Vagina (tissue), 2 donors: ENCODE measurements at regions not wholly inside any gene's neighbourhood (a gene's known extent, or its start where the extent isn't known, plus 50 kb on each side); places are given as distances from the start of the nearest gene placed in this dataset.

Experiments used
- DNase-seq, 2 donors: peaks; one replicate each; pipeline ENCODE4 v3.0.0-alpha.2; 2017; ENCODE audit errors: extremely low spot score in 2 of 2
- H3K27ac ChIP-seq: fragments of 200-600 bp; sonication (generic); one replicate; pipeline ENCODE4 v1.5.1; 2019
- H3K27me3 ChIP-seq: fragments of 200-600 bp; sonication (generic); one replicate; pipeline ENCODE4 v1.5.1; 2019
- H3K36me3 ChIP-seq, 2 donors: fragments of 200-600 bp; sonication (generic); one replicate each; pipeline ENCODE4 v1.5.1; 2017 to 2019
- H3K4me1 ChIP-seq: fragments of 200-600 bp; sonication (generic); one replicate; pipeline ENCODE4 v1.5.1; 2019
- H3K4me3 ChIP-seq, 2 donors: fragments of 200-600 bp; sonication (generic); 1 replicate in 1 of 2; 2 replicates in 1 of 2; pipeline ENCODE4 v1.5.1; 2016 to 2019
- H3K9me3 ChIP-seq: fragments of 200-600 bp; sonication (generic); one replicate; pipeline ENCODE4 v1.5.1; 2019
- POLR2A ChIP-seq, 2 donors: fragments of 450-650 bp; IDR thresholded peaks; one replicate each; pipeline ENCODE4 v1.6.1; 2017; ENCODE audit warnings: antibody characterized with exemption in 2 of 2, mild to moderate bottlenecking in 2 of 2, moderate library complexity in 2 of 2
- POLR2AphosphoS5 ChIP-seq, 2 donors: sonication (generic); formaldehyde crosslinking; IDR thresholded peaks; one replicate each; pipeline ENCODE4 v1.9.0; 2017; ENCODE audit warnings: antibody characterized with exemption in 2 of 2, mild to moderate bottlenecking in 2 of 2, low read depth in 1 of 2; ENCODE audit not compliant: insufficient read depth in 1 of 2
- intact Hi-C: fragments of 100-400 bp; cut with DNase I; formaldehyde crosslinking; loops from one replicate; pipeline ENCODE4 v1.15.1; 2023
- TF ChIP-seq, protein P1 (sequence below), 3 experiments: fragments of 450-650 bp in 2 of 3; fragments of 200-600 bp in 1 of 3; sonication (generic) in 1 of 3; IDR thresholded peaks; one replicate each; pipeline ENCODE4 v1.5.1; 2017 to 2019; ENCODE audit warnings: antibody characterized with exemption in 3 of 3, mild to moderate bottlenecking in 2 of 3, moderate library complexity in 2 of 3

DNA sequence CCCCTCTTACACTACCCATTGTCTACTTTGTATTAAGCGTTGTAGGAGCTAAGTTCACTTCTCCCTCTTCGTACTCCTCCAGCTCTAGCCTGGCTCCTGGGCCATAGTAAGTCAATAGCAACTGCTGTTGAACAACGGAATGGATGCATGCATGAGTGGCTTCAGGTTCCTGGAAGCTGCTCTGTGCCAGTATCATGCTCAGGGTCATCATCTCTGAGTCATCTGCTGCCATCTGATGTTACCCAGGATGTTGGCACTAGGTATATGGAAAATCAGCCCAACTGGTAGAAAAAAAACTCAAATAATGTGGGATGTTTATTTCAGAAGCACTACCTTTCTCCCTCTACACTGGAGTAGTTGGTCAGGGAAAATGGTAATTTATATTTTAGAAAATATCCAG is 536.8 kb downstream of the NPIPA7 start:
- no peak for TF ChIP-seq POLR2AphosphoS5 (IDR thresholded peaks at IDR 0.05; ENCODE audit: insufficient read depth in 1 of 2, low read depth in 1 of 2)
- TF ChIP-seq, protein P1, sequence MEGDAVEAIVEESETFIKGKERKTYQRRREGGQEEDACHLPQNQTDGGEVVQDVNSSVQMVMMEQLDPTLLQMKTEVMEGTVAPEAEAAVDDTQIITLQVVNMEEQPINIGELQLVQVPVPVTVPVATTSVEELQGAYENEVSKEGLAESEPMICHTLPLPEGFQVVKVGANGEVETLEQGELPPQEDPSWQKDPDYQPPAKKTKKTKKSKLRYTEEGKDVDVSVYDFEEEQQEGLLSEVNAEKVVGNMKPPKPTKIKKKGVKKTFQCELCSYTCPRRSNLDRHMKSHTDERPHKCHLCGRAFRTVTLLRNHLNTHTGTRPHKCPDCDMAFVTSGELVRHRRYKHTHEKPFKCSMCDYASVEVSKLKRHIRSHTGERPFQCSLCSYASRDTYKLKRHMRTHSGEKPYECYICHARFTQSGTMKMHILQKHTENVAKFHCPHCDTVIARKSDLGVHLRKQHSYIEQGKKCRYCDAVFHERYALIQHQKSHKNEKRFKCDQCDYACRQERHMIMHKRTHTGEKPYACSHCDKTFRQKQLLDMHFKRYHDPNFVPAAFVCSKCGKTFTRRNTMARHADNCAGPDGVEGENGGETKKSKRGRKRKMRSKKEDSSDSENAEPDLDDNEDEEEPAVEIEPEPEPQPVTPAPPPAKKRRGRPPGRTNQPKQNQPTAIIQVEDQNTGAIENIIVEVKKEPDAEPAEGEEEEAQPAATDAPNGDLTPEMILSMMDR (IDR thresholded peaks at IDR 0.05) = no peak
- H3K36me3 ChIP-seq = no peaks in the 10 kb centered on the region
- H3K27ac ChIP-seq = no peak overlapping the region
- no peaks in the 10 kb centered on the region for H3K9me3 ChIP-seq
- no peak overlapping the region for H3K4me3 ChIP-seq
- peaks cover 7% of the 10 kb centered on the region for H3K4me1 ChIP-seq
- intact Hi-C loops = no loop called here
- no peak for DNase-seq
- H3K27me3 ChIP-seq = no peaks in the 10 kb centered on the region

DNA sequence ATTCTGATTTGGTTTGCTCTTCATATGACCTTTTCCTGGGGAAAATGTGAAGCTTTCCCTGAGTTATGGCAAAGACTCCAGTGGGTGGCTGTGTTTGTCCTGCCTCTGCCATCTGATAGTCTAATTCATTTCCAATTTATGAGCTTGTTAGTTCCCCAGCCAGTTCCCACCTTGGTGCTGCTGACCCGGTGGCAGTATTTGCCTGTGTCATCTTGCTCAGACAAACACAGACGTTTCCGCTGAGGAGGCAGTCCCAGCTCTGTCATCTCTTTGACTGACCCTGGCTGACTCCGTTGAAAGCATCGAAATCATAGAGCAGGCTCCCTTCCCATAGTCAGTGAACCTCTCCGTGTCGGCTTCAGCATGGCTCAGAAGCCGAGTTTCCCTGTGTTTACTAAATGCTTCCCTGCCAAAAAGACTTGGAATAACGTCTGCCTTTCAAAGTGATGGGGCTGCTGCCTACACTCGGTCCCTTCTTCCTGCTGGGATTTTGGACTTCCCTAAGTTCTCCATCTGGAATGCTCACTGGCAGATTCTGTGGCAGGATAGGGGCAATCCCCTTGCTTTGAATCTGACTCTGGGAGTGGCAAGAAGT is 538.3 kb downstream of the NPIPA7 start:
- TF ChIP-seq, protein P1 (IDR thresholded peaks at IDR 0.05) = no peak
- TF ChIP-seq POLR2AphosphoS5 (IDR thresholded peaks at IDR 0.05; ENCODE audit: insufficient read depth in 1 of 2, low read depth in 1 of 2) = no peak
- Histone ChIP-seq H3K27ac (no peak overlapping the region), H3K9me3 (no peaks in the 10 kb centered on the region), H3K36me3 (no peaks in the 10 kb centered on the region), H3K4me1 (peaks cover 7% of the 10 kb centered on the region), H3K4me3 (no peak overlapping the region), H3K27me3 (no peaks in the 10 kb centered on the region)
- intact Hi-C loops = no loop called here
- DNase-seq = no peak

DNA sequence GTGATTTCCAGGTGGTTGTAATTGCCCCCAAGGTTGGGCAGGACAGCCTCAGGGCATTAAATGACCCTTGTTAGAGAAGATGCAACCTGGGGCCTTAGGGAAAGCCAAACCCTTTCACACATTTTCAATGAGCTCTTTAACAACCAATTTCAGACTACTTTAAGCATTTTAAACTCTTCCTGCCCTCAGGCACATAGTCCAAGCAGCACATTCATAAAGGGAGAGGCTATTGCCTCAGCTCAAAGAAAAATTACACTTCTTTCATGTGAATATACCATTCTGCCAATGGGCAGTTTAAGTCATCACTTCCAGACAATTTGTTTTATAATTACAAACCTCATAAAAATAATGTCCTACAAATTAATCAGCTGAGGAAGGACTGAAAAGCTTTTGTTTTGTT is 544.5 kb downstream of the NPIPA7 start:
- intact Hi-C loops = no loop called here
- no peaks in the 10 kb centered on the region for H3K27me3 ChIP-seq
- no peak overlapping the region for H3K27ac ChIP-seq
- no peaks in the 10 kb centered on the region for H3K36me3 ChIP-seq
- TF ChIP-seq, protein P1 (IDR thresholded peaks at IDR 0.05) = no peak
- TF ChIP-seq POLR2A (IDR thresholded peaks at IDR 0.05) = no peak
- TF ChIP-seq POLR2AphosphoS5 (IDR thresholded peaks at IDR 0.05; ENCODE audit: insufficient read depth in 1 of 2, low read depth in 1 of 2) = no peak
- no peaks in the 10 kb centered on the region for H3K9me3 ChIP-seq
- no peak overlapping the region for H3K4me3 ChIP-seq
- H3K4me1 ChIP-seq = no peaks in the 10 kb centered on the region
- no peak for DNase-seq

DNA sequence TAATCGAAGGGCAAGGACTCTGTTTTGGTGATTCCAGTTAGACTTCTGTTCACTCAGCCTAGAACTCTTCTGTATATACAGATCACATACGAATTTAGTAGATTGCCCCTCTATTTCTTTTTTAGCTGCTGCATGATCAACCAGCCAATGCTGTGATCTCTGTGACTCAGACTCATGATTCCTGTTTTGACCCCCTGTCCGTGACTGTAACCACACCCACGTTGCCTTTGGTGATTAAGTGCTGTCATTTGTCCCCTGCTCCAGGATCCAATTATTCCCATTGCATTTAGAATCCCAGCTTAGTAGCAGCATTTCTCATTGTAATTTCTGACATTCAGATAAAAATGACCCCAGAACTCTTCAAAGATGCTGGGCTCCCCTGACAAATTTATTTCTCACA is 545.7 kb downstream of the NPIPA7 start:
- Histone ChIP-seq H3K27me3 (no peaks in the 10 kb centered on the region), H3K27ac (no peak overlapping the region), H3K4me1 (no peaks in the 10 kb centered on the region), H3K9me3 (no peaks in the 10 kb centered on the region), H3K4me3 (no peak overlapping the region), H3K36me3 (no peaks in the 10 kb centered on the region)
- intact Hi-C loops = no loop called here
- DNase-seq = no peak
- no peak for TF ChIP-seq POLR2A (IDR thresholded peaks at IDR 0.05)
- TF ChIP-seq, protein P1 (IDR thresholded peaks at IDR 0.05) = no peak
- no peak for TF ChIP-seq POLR2AphosphoS5 (IDR thresholded peaks at IDR 0.05; ENCODE audit: insufficient read depth in 1 of 2, low read depth in 1 of 2)

DNA sequence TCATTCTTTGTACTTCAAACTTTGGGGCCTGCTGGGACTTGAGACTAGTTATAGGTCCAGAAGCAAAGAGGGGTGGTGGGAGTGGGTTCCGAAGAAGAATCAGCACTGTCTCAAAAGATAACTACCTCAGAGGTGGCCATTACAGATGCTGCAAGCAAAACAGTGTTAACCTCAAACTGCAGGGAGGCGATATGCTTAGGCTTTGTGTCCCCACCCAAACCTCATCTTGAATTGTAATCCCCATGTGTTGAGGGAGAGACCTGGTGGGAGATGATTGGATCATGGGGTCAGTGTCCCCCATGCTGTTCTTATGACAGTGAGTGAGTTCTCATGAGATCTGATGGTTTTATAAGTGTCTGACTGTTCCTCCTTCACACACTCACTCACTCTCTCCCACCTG is 545.3 kb downstream of the XYLT1 start:
- TF ChIP-seq, protein P1 (IDR thresholded peaks at IDR 0.05) = no peak
- TF ChIP-seq POLR2A (IDR thresholded peaks at IDR 0.05) (no peak), POLR2AphosphoS5 (IDR thresholded peaks at IDR 0.05; ENCODE audit: insufficient read depth in 1 of 2, low read depth in 1 of 2) (no peak)
- DNase-seq = no peak
- intact Hi-C loops = no loop called here
- no peaks in the 10 kb centered on the region for H3K4me1 ChIP-seq
- H3K9me3 ChIP-seq = no peaks in the 10 kb centered on the region
- H3K27me3 ChIP-seq = no peaks in the 10 kb centered on the region
- H3K27ac ChIP-seq = no peak overlapping the region
- no peaks in the 10 kb centered on the region for H3K36me3 ChIP-seq
- no peak overlapping the region for H3K4me3 ChIP-seq
